Lung (tissue), 11 donors: ENCODE measurements at regions not wholly inside any gene's neighbourhood (a gene's known extent, or its start where the extent isn't known, plus 50 kb on each side); places are given as distances from the start of the nearest gene placed in this dataset.

Experiments used
- ATAC-seq: fragments of 200-7000 bp; cut with Tn5 transposase; one replicate; pipeline ENCODE4 v1.9.1; 2020; ENCODE audit warnings: moderate number of reproducible peaks; ENCODE audit not compliant: insufficient read depth, low FRiP score
- DNase-seq, 3 donors: peaks; one replicate each; pipeline ENCODE4 v3.0.0-alpha.2; 2013 to 2017
- H3K27ac ChIP-seq, 2 donors: one replicate each; pipeline ENCODE4 v1.5.1; 2013; ENCODE audit warnings: mild to moderate bottlenecking in 2 of 2, moderate library complexity in 2 of 2, control low read depth in 1 of 2, inconsistent platforms in 1 of 2, low read depth in 1 of 2, low read length in 1 of 2
- H3K27me3 ChIP-seq, 3 donors: one replicate each; pipeline ENCODE4 v1.5.1; 2013; ENCODE audit warnings: low read length in 2 of 3; ENCODE audit not compliant: control insufficient read depth in 3 of 3, insufficient read depth in 3 of 3
- H3K36me3 ChIP-seq, 4 donors: one replicate each; pipeline ENCODE4 v1.5.1; 2013; ENCODE audit warnings: low read length in 4 of 4, mild to moderate bottlenecking in 1 of 4, moderate library complexity in 1 of 4; ENCODE audit not compliant: control insufficient read depth in 4 of 4, insufficient read depth in 4 of 4
- H3K4me1 ChIP-seq, 5 donors: one replicate each; pipeline ENCODE4 v1.5.1; 2013; ENCODE audit warnings: low read length in 5 of 5, mild to moderate bottlenecking in 2 of 5, moderate library complexity in 1 of 5; ENCODE audit not compliant: control insufficient read depth in 5 of 5, insufficient read depth in 5 of 5
- H3K4me3 ChIP-seq: one replicate; pipeline ENCODE4 v1.5.1; 2013; ENCODE audit warnings: mild to moderate bottlenecking, control low read depth, moderate library complexity
- H3K9ac ChIP-seq, 2 donors: one replicate each; pipeline ENCODE4 v1.5.1; 2013; ENCODE audit warnings: low read length in 2 of 2, control low read depth in 1 of 2; ENCODE audit not compliant: insufficient read depth in 1 of 2
- H3K9me3 ChIP-seq, 4 donors: one replicate each; pipeline ENCODE4 v1.5.1; 2013; ENCODE audit warnings: low read length in 3 of 4, mild to moderate bottlenecking in 1 of 4, moderate library complexity in 1 of 4; ENCODE audit not compliant: control insufficient read depth in 4 of 4, insufficient read depth in 3 of 4
- WGBS, 2 donors: extraction: QIAGEN DNeasy Blood & Tissue Kit; methylation state at CpG; one replicate each; pipeline ENCODE4 v1.1.7; 2013; 5-methylcytosine and 5-hydroxymethylcytosine counted together
- TF ChIP-seq, protein P1 (sequence below): IDR thresholded peaks from 2 replicates; pipeline ENCODE4 v1.5.1; 2012; ENCODE audit warnings: mild to moderate bottlenecking; ENCODE audit errors: control extremely low read depth, extremely low read depth
- donor health status: control.
- donor health status: control.
- donor health status: Bipolar disorder and iron deficiency.
- donor health status: healthy.
- donor health status: DM: yes; HTN: yes; CAD: no.

DNA sequence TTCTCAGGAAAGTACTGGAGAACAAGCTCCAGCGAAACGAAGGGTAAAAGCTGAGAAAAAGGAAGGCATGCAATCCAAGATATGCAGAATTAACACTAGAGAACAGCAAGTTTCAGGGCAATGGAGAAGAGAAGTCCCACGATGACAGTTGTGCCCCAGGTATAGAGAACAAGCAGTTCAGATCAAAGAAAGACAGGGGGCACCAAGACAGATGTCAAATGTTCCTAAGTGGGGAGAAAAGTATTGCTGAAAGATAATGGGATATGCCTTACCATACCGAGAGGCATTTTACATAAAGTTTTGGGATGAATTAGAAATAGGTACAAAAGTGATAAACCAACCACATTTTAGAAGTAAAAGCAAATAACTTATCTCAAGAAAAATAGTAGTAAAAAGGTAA lies 79.1 kb upstream of the UBE2E3 start:
- ATAC-seq (no peak), DNase-seq (no peak)
- Histone ChIP-seq H3K36me3 (no peaks in the 10 kb centered on the region), H3K27ac (no peak overlapping the region), H3K27me3 (no peaks in the 10 kb centered on the region), H3K9ac (no peak overlapping the region), H3K4me3 (no peak overlapping the region), H3K9me3 (no peaks in the 10 kb centered on the region), H3K4me1 (peaks cover 0 to 18% (median 0%) of the 10 kb centered on the region in 5 donors)
- TF ChIP-seq, protein P1, sequence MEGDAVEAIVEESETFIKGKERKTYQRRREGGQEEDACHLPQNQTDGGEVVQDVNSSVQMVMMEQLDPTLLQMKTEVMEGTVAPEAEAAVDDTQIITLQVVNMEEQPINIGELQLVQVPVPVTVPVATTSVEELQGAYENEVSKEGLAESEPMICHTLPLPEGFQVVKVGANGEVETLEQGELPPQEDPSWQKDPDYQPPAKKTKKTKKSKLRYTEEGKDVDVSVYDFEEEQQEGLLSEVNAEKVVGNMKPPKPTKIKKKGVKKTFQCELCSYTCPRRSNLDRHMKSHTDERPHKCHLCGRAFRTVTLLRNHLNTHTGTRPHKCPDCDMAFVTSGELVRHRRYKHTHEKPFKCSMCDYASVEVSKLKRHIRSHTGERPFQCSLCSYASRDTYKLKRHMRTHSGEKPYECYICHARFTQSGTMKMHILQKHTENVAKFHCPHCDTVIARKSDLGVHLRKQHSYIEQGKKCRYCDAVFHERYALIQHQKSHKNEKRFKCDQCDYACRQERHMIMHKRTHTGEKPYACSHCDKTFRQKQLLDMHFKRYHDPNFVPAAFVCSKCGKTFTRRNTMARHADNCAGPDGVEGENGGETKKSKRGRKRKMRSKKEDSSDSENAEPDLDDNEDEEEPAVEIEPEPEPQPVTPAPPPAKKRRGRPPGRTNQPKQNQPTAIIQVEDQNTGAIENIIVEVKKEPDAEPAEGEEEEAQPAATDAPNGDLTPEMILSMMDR, result no peak
- WGBS, 2 donors, result 86 to 88% methylated on average over 4 of the region's 4 CpGs

DNA sequence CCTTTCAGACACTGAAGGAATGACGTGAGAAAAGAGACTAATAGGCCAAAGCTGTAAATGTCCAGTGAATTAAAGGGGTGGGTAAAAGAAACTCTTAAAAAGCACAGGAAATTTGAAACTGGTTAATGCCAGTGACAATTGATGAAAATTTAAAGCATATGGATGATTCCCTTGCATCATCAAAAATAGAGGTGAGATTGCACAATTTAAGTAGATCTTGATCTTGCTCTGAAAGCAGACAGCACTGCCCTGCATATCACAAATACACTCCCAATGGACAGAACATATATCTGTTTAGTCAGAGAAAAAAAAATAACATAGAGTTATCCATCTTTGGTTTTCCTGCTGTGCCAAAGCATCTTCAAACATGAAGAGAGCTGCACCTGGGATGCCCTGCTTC lies 86.7 kb upstream of the UBE2E3 start:
- DNase-seq, result no peak
- H3K4me3 ChIP-seq, result no peak overlapping the region
- H3K27me3 ChIP-seq, result no peaks in the 10 kb centered on the region
- H3K9ac ChIP-seq, result no peak overlapping the region
- 89% methylated on average over 1 of the region's 1 CpG for WGBS, 2 donors
- no peaks in the 10 kb centered on the region for H3K36me3 ChIP-seq
- TF ChIP-seq, protein P1, result no peak
- no peaks in the 10 kb centered on the region for H3K9me3 ChIP-seq
- H3K27ac ChIP-seq, result no peak overlapping the region
- no peaks in the 10 kb centered on the region for H3K4me1 ChIP-seq
- no peak for ATAC-seq

- TF ChIP-seq, protein P1, result no peak
- Histone ChIP-seq H3K4me1 (no peaks in the 10 kb centered on the region), H3K27me3 (no peaks in the 10 kb centered on the region), H3K9ac (no peak overlapping the region), H3K36me3 (no peaks in the 10 kb centered on the region), H3K9me3 (no peaks in the 10 kb centered on the region), H3K27ac (no peak overlapping the region), H3K4me3 (no peak overlapping the region)
- no peak for DNase-seq
- no peak for ATAC-seq
- WGBS, 2 donors, result 78 to 88% methylated on average over 4 of the region's 4 CpGs
These were observed 88.3 kb upstream of the UBE2E3 start for GRCh38 chr2:180892091-180892490.

DNA sequence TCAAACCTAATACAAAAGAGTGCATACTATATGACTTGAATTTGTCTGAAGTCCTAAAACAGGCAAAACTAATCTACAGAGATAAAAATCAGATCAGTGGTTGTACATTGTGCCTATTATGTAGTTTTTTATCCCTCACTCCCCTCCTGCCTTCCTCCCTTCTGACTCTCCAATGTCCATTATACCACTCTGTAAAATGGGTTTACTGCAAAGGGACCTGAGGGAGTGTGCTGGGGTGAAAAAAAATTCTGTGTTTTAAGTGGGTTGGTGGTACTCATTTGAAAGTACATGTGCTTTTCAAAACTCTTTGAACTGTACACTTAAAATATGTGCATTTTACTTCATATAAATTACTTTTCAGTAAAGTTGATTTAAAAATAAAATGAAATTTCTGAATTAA lies 89.0 kb upstream of the UBE2E3 start:
- no peaks in the 10 kb centered on the region for H3K36me3 ChIP-seq
- no peak for ATAC-seq

More for the DNA sequence above, 89.0 kb upstream of the UBE2E3 start:
- no peak for DNase-seq
- no peaks in the 10 kb centered on the region for H3K4me1 ChIP-seq
- no peak overlapping the region for H3K27ac ChIP-seq
- H3K4me3 ChIP-seq, result no peak overlapping the region
- H3K9ac ChIP-seq, result no peak overlapping the region
- H3K27me3 ChIP-seq, result no peaks in the 10 kb centered on the region
- H3K9me3 ChIP-seq, result no peaks in the 10 kb centered on the region
- TF ChIP-seq, protein P1, result no peak
